Skeletal muscle satellite cell (primary cell): ENCODE measurements at regions not wholly inside any gene's neighbourhood (a gene's known extent, or its start where the extent isn't known, plus 50 kb on each side); places are given as distances from the start of the nearest gene placed in this dataset.

Source experiments
- H3K27me3 ChIP-seq: 2 replicates; pipeline ENCODE4 v1.7.0; 2013; ENCODE audit warnings: low read length; ENCODE audit not compliant: control insufficient read depth, insufficient read depth
- H3K36me3 ChIP-seq: 2 replicates; pipeline ENCODE4 v1.7.0; 2013; ENCODE audit warnings: mild to moderate bottlenecking, control low read depth, low read length; ENCODE audit not compliant: insufficient read depth
- H3K4me1 ChIP-seq: 2 replicates; pipeline ENCODE4 v1.7.0; 2013; ENCODE audit warnings: low read length; ENCODE audit not compliant: control insufficient read depth, insufficient read depth
- H3K4me2 ChIP-seq: 2 replicates; pipeline ENCODE4 v1.7.0; 2013; ENCODE audit warnings: mild to moderate bottlenecking, low read length
- H3K4me3 ChIP-seq: 2 replicates; pipeline ENCODE4 v1.7.0; 2013; ENCODE audit warnings: low read length
- H3K9ac ChIP-seq: 2 replicates; pipeline ENCODE4 v1.7.0; 2013; ENCODE audit warnings: mild to moderate bottlenecking, low read depth, low read length, moderate library complexity
- H3K9me3 ChIP-seq: replicated peaks from 2 replicates; pipeline ENCODE4 v1.7.0; 2013; ENCODE audit warnings: mild to moderate bottlenecking, control low read depth, low read length

DNA sequence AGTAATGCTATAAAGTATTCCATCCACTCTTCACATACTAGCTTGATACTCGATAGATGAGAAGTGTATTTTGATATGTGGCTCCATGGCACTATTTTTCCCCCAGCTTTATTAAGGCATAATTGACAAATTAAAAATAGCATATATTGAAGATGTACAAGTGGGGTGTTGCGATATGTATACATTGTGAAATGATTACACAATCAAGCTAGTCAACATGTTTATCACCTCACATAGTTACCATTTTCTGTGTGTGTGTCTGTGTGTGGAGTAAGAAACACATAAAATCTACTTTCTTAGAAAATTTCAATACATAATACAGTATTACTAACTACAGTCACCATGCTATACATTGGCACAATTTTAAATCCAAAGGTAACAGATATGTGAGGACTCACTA lies 82.5 kb upstream of the MYT1L start:
- no peak overlapping the region for H3K9ac ChIP-seq

GRCh38 chr2:2410987-2411386 lies 79.9 kb upstream of the MYT1L start:
- Histone ChIP-seq H3K4me1 (no peaks in the 10 kb centered on the region), H3K4me3 (no peak overlapping the region), H3K9ac (no peak overlapping the region), H3K27me3 (no peaks in the 10 kb centered on the region), H3K4me2 (no peak overlapping the region), H3K36me3 (no peaks in the 10 kb centered on the region), H3K9me3 (no peaks in the 10 kb centered on the region)

More for the DNA sequence above, 82.5 kb upstream of the MYT1L start:
- Histone ChIP-seq H3K36me3 (no peaks in the 10 kb centered on the region), H3K4me2 (no peak overlapping the region), H3K9me3 (no peaks in the 10 kb centered on the region), H3K27me3 (no peaks in the 10 kb centered on the region), H3K4me1 (no peaks in the 10 kb centered on the region), H3K4me3 (no peak overlapping the region)

DNA sequence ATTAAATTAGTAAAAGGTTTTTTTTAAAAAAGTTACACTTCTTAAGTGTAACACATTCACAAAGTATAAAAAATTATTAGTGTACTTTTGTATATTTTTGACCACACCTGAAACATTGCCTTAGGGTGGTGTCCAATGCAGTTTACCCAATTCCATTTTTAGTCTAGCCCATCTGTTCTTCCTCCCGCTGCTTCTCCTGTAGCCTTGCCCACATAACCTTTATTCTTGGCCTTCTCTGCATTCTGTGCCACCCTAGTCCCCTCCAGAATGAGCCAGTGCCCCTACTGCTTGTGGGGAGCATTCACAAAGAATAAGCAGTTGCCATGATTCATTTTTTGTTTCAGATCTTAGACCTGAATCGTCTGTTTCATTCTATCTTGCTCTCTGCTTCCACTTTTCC lies 78.4 kb upstream of the MYT1L start:
- no peaks in the 10 kb centered on the region for H3K36me3 ChIP-seq
- no peaks in the 10 kb centered on the region for H3K4me1 ChIP-seq
- H3K27me3 ChIP-seq = no peaks in the 10 kb centered on the region
- no peak overlapping the region for H3K9ac ChIP-seq
- H3K4me2 ChIP-seq = no peak overlapping the region
- H3K9me3 ChIP-seq = no peaks in the 10 kb centered on the region
- no peak overlapping the region for H3K4me3 ChIP-seq

GRCh38 chr2:2405780-2406179 lies 74.7 kb upstream of the MYT1L start:
- no peak overlapping the region for H3K4me2 ChIP-seq
- H3K4me3 ChIP-seq = no peak overlapping the region
- no peaks in the 10 kb centered on the region for H3K27me3 ChIP-seq
- no peak overlapping the region for H3K9ac ChIP-seq
- no peaks in the 10 kb centered on the region for H3K4me1 ChIP-seq
- no peaks in the 10 kb centered on the region for H3K36me3 ChIP-seq
- H3K9me3 ChIP-seq = no peaks in the 10 kb centered on the region

DNA sequence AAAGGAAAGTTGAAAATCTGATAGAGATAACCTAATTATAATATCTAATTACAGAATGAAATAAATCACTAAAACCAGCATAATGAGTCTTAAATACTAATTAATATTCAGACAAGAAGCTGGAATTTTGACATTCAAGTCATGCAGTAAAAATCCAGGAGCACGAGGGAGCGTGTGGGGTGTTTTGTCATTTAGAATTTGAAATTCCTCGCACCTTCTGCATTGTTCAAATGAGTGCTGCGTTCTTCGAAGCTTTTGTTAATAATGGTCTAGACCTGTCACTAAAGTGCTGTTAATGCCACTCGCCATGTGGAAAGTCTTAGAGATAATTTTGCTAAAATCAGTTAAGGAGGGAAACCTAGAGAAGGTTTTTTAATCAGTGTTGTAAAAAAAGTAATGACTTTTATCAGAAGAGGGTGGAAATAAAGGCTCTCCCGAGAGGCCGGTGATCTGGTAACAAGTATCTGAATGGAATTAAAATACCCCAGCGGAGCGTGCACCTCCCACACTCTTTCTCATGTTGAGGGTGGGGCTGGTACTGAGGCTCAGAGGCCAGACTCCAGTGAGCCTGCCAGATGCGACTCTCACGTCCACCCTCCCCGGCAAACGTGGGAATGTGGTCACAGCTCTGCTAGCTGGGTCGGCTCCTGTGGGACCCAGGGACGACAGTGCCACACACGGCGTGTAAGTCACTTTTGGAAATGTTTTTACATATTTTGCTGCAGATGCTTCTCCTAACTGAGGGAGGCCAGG lies 69.4 kb upstream of the MYT1L start:
- Histone ChIP-seq H3K36me3 (no peaks in the 10 kb centered on the region), H3K4me1 (no peaks in the 10 kb centered on the region), H3K9me3 (no peaks in the 10 kb centered on the region), H3K27me3 (no peaks in the 10 kb centered on the region), H3K9ac (no peak overlapping the region), H3K4me3 (no peak overlapping the region), H3K4me2 (no peak overlapping the region)

GRCh38 chr2:2399396-2399795 lies 68.3 kb upstream of the MYT1L start:
- H3K4me3 ChIP-seq = no peak overlapping the region
- no peak overlapping the region for H3K4me2 ChIP-seq
- no peaks in the 10 kb centered on the region for H3K4me1 ChIP-seq
- no peaks in the 10 kb centered on the region for H3K27me3 ChIP-seq
- no peaks in the 10 kb centered on the region for H3K36me3 ChIP-seq
- H3K9me3 ChIP-seq = no peaks in the 10 kb centered on the region
- H3K9ac ChIP-seq = no peak overlapping the region

DNA sequence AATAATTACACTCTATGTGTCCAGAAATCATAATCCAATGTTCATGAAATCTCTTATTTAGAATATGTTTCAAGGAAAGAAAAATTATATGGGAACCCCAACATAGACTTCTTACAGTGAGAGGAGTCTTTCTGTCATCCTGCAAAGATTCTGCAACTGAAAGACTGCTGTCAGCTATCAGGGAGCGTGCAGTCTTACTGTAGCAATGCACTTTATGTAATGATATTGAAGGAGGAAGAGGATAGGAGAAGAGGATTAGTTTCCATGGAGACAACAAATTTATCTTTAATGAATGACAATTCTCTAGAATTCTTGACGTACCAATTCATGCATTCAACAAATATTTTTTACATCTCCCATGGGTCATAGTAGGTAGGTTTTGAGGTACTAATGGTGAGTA lies 61.3 kb upstream of the MYT1L start:
- Histone ChIP-seq H3K9ac (no peak overlapping the region), H3K4me2 (no peak overlapping the region), H3K9me3 (no peaks in the 10 kb centered on the region), H3K27me3 (no peaks in the 10 kb centered on the region), H3K4me1 (no peaks in the 10 kb centered on the region), H3K4me3 (no peak overlapping the region), H3K36me3 (no peaks in the 10 kb centered on the region)

DNA sequence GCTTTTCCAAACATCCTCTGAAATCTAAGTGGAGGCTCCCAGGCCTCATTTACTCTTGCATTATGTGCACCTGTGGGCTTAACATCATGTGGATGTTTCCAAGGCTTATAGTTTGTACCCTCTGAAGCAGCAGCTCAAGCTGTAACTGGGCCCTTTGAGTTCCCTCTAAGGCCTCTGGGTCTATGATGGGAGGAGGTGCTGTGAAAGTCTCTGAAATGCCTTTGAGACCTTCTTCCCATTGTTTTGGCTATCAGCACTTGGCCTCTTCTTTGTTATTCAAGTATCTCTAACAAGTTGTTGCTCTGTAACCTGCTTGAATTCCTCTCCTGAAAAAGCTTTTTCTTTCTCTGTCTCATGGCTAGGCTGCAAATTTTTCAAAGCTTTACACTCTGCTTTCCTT lies 58.1 kb upstream of the MYT1L start:
- no peaks in the 10 kb centered on the region for H3K36me3 ChIP-seq
- H3K27me3 ChIP-seq = no peaks in the 10 kb centered on the region
- no peak overlapping the region for H3K4me2 ChIP-seq

More for the DNA sequence above, 58.1 kb upstream of the MYT1L start:
- H3K9ac ChIP-seq = no peak overlapping the region
- no peak overlapping the region for H3K4me3 ChIP-seq
- no peaks in the 10 kb centered on the region for H3K9me3 ChIP-seq
- H3K4me1 ChIP-seq = no peaks in the 10 kb centered on the region
